ENCODE measurements at regions not wholly inside any gene's neighbourhood (a gene's known extent, or its start where the extent isn't known, plus 50 kb on each side); places are given as distances from the start of the nearest gene placed in this dataset.

GRCh38 chr2:192315543-192315942 is 120.8 kb upstream of the TMEFF2 start:
- no peak overlapping the region for H3K4me3 ChIP-seq (ENCODE audit: insufficient read depth, low read depth, low read length)
- H3K9me3 ChIP-seq (ENCODE audit: control insufficient read depth, low read length), result no peaks in the 10 kb centered on the region
- no peaks in the 10 kb centered on the region for H3K36me3 ChIP-seq (ENCODE audit: control insufficient read depth, insufficient read depth, low read length)
- H3K4me1 ChIP-seq (ENCODE audit: control insufficient read depth, insufficient read depth, low read length), result no peaks in the 10 kb centered on the region
- H3K27ac ChIP-seq (ENCODE audit: insufficient read depth, low read depth, low read length, poor library complexity, severe bottlenecking), result no peak overlapping the region
- H3K27me3 ChIP-seq (ENCODE audit: control insufficient read depth, insufficient read depth, low read length, poor library complexity, severe bottlenecking), result no peaks in the 10 kb centered on the region
- WGBS, 2 experiments, result 95 to 96% methylated on average over 3 of the region's 3 CpGs

GRCh38 chr2:192314800-192315481 is 120.2 kb upstream of the TMEFF2 start:
- no peak overlapping the region for H3K4me3 ChIP-seq (ENCODE audit: insufficient read depth, low read depth, low read length)
- H3K27ac ChIP-seq (ENCODE audit: insufficient read depth, low read depth, low read length, poor library complexity, severe bottlenecking), result no peak overlapping the region
- 91 to 92% methylated on average over 26 of the region's 26 CpGs for WGBS, 2 experiments
- no peaks in the 10 kb centered on the region for H3K9me3 ChIP-seq (ENCODE audit: control insufficient read depth, low read length)
- no peaks in the 10 kb centered on the region for H3K36me3 ChIP-seq (ENCODE audit: control insufficient read depth, insufficient read depth, low read length)
- no peaks in the 10 kb centered on the region for H3K27me3 ChIP-seq (ENCODE audit: control insufficient read depth, insufficient read depth, low read length, poor library complexity, severe bottlenecking)
- H3K4me1 ChIP-seq (ENCODE audit: control insufficient read depth, insufficient read depth, low read length), result no peaks in the 10 kb centered on the region

GRCh38 chr2:192313773-192314172 is 119.0 kb upstream of the TMEFF2 start:
- H3K9me3 ChIP-seq (ENCODE audit: control insufficient read depth, low read length), result no peaks in the 10 kb centered on the region
- H3K27ac ChIP-seq (ENCODE audit: insufficient read depth, low read depth, low read length, poor library complexity, severe bottlenecking), result no peak overlapping the region
- no peaks in the 10 kb centered on the region for H3K4me1 ChIP-seq (ENCODE audit: control insufficient read depth, insufficient read depth, low read length)
- H3K27me3 ChIP-seq (ENCODE audit: control insufficient read depth, insufficient read depth, low read length, poor library complexity, severe bottlenecking), result no peaks in the 10 kb centered on the region
- no peaks in the 10 kb centered on the region for H3K36me3 ChIP-seq (ENCODE audit: control insufficient read depth, insufficient read depth, low read length)
- H3K4me3 ChIP-seq (ENCODE audit: insufficient read depth, low read depth, low read length), result no peak overlapping the region
- 94% methylated on average over 8 of the region's 8 CpGs for WGBS, 2 experiments

- no peak overlapping the region for H3K4me3 ChIP-seq (ENCODE audit: insufficient read depth, low read depth, low read length)
- 60 to 100% methylated on average over 1 to 2 of the region's 2 CpGs for WGBS, 2 experiments
- H3K36me3 ChIP-seq (ENCODE audit: control insufficient read depth, insufficient read depth, low read length), result no peaks in the 10 kb centered on the region
- H3K27me3 ChIP-seq (ENCODE audit: control insufficient read depth, insufficient read depth, low read length, poor library complexity, severe bottlenecking), result no peaks in the 10 kb centered on the region
- H3K27ac ChIP-seq (ENCODE audit: insufficient read depth, low read depth, low read length, poor library complexity, severe bottlenecking), result no peak overlapping the region
- no peaks in the 10 kb centered on the region for H3K4me1 ChIP-seq (ENCODE audit: control insufficient read depth, insufficient read depth, low read length)
- no peaks in the 10 kb centered on the region for H3K9me3 ChIP-seq (ENCODE audit: control insufficient read depth, low read length)
These were observed 117.1 kb upstream of the TMEFF2 start for GRCh38 chr2:192311701-192312460.

- 75 to 90% methylated on average over 2 to 3 of the region's 3 CpGs for WGBS, 2 experiments
- Histone ChIP-seq H3K27ac (ENCODE audit: insufficient read depth, low read depth, low read length, poor library complexity, severe bottlenecking) (no peak overlapping the region), H3K4me1 (ENCODE audit: control insufficient read depth, insufficient read depth, low read length) (no peaks in the 10 kb centered on the region), H3K9me3 (ENCODE audit: control insufficient read depth, low read length) (no peaks in the 10 kb centered on the region), H3K36me3 (ENCODE audit: control insufficient read depth, insufficient read depth, low read length) (no peaks in the 10 kb centered on the region), H3K27me3 (ENCODE audit: control insufficient read depth, insufficient read depth, low read length, poor library complexity, severe bottlenecking) (no peaks in the 10 kb centered on the region), H3K4me3 (ENCODE audit: insufficient read depth, low read depth, low read length) (no peak overlapping the region)
These were observed 112.8 kb upstream of the TMEFF2 start for GRCh38 chr2:192307530-192307929.

GRCh38 chr2:192298664-192299063 is 103.9 kb upstream of the TMEFF2 start:
- no peak overlapping the region for H3K27ac ChIP-seq (ENCODE audit: insufficient read depth, low read depth, low read length, poor library complexity, severe bottlenecking)

GRCh38 chr2:192292478-192292877 is 97.7 kb upstream of the TMEFF2 start:
- no peak overlapping the region for H3K27ac ChIP-seq (ENCODE audit: insufficient read depth, low read depth, low read length, poor library complexity, severe bottlenecking)
- H3K27me3 ChIP-seq (ENCODE audit: control insufficient read depth, insufficient read depth, low read length, poor library complexity, severe bottlenecking), result no peaks in the 10 kb centered on the region
- WGBS, 2 experiments, result 100% methylated on average over 1 to 2 of the region's 2 CpGs
- no peaks in the 10 kb centered on the region for H3K4me1 ChIP-seq (ENCODE audit: control insufficient read depth, insufficient read depth, low read length)
- H3K9me3 ChIP-seq (ENCODE audit: control insufficient read depth, low read length), result no peaks in the 10 kb centered on the region
- H3K4me3 ChIP-seq (ENCODE audit: insufficient read depth, low read depth, low read length), result no peak overlapping the region
- no peaks in the 10 kb centered on the region for H3K36me3 ChIP-seq (ENCODE audit: control insufficient read depth, insufficient read depth, low read length)

More at GRCh38 chr2:192298664-192299063, 103.9 kb upstream of the TMEFF2 start:
- H3K4me3 ChIP-seq (ENCODE audit: insufficient read depth, low read depth, low read length), result no peak overlapping the region
- H3K27me3 ChIP-seq (ENCODE audit: control insufficient read depth, insufficient read depth, low read length, poor library complexity, severe bottlenecking), result no peaks in the 10 kb centered on the region
- H3K36me3 ChIP-seq (ENCODE audit: control insufficient read depth, insufficient read depth, low read length), result no peaks in the 10 kb centered on the region
- no peaks in the 10 kb centered on the region for H3K9me3 ChIP-seq (ENCODE audit: control insufficient read depth, low read length)
- WGBS, 2 experiments, result 54 to 57% methylated on average over 2 to 3 of the region's 3 CpGs
- no peaks in the 10 kb centered on the region for H3K4me1 ChIP-seq (ENCODE audit: control insufficient read depth, insufficient read depth, low read length)

DNA sequence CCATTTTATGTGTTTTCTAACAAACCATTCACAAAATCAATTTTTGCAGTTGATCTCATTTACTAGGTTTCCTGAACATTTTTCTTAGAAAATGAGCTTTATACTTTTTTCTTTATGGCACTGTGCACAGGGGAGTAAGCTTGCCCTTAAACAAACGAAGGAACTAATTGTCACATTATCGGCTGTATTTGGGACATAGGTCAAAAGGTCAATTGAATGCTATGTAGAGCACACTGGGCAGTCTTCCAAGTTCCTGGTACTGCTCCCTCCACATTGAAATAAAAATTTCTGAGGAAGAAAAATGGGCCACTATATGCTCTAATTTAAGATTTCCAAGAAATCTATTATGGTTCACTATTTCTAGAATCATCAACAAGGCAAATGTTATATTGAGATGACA is 93.6 kb upstream of the TMEFF2 start:
- Histone ChIP-seq H3K27ac (ENCODE audit: insufficient read depth, low read depth, low read length, poor library complexity, severe bottlenecking) (no peak overlapping the region), H3K9me3 (ENCODE audit: control insufficient read depth, low read length) (no peaks in the 10 kb centered on the region), H3K4me1 (ENCODE audit: control insufficient read depth, insufficient read depth, low read length) (no peaks in the 10 kb centered on the region), H3K36me3 (ENCODE audit: control insufficient read depth, insufficient read depth, low read length) (no peaks in the 10 kb centered on the region), H3K4me3 (ENCODE audit: insufficient read depth, low read depth, low read length) (no peak overlapping the region), H3K27me3 (ENCODE audit: control insufficient read depth, insufficient read depth, low read length, poor library complexity, severe bottlenecking) (no peaks in the 10 kb centered on the region)
- WGBS, 2 experiments, result 33 to 34% methylated on average over 2 of the region's 2 CpGs

GRCh38 chr2:192286093-192286701 is 91.5 kb upstream of the TMEFF2 start:
- WGBS, 2 experiments, result 89 to 100% methylated on average over 2 to 3 of the region's 3 CpGs
- Histone ChIP-seq H3K27ac (ENCODE audit: insufficient read depth, low read depth, low read length, poor library complexity, severe bottlenecking) (no peak overlapping the region), H3K4me3 (ENCODE audit: insufficient read depth, low read depth, low read length) (no peak overlapping the region), H3K9me3 (ENCODE audit: control insufficient read depth, low read length) (no peaks in the 10 kb centered on the region), H3K36me3 (ENCODE audit: control insufficient read depth, insufficient read depth, low read length) (no peaks in the 10 kb centered on the region), H3K27me3 (ENCODE audit: control insufficient read depth, insufficient read depth, low read length, poor library complexity, severe bottlenecking) (no peaks in the 10 kb centered on the region), H3K4me1 (ENCODE audit: control insufficient read depth, insufficient read depth, low read length) (no peaks in the 10 kb centered on the region)

GRCh38 chr2:192283450-192283849 is 88.7 kb upstream of the TMEFF2 start:
- no peaks in the 10 kb centered on the region for H3K4me1 ChIP-seq (ENCODE audit: control insufficient read depth, insufficient read depth, low read length)
- no peak overlapping the region for H3K27ac ChIP-seq (ENCODE audit: insufficient read depth, low read depth, low read length, poor library complexity, severe bottlenecking)
- no peaks in the 10 kb centered on the region for H3K36me3 ChIP-seq (ENCODE audit: control insufficient read depth, insufficient read depth, low read length)
- no peaks in the 10 kb centered on the region for H3K27me3 ChIP-seq (ENCODE audit: control insufficient read depth, insufficient read depth, low read length, poor library complexity, severe bottlenecking)
- 85 to 93% methylated on average over 1 of the region's 1 CpG for WGBS, 2 experiments
- H3K9me3 ChIP-seq (ENCODE audit: control insufficient read depth, low read length), result no peaks in the 10 kb centered on the region
- no peak overlapping the region for H3K4me3 ChIP-seq (ENCODE audit: insufficient read depth, low read depth, low read length)
